HepG2 (cell line): ENCODE measurements at regions not wholly inside any gene's neighbourhood (a gene's known extent, or its start where the extent isn't known, plus 50 kb on each side); places are given as distances from the start of the nearest gene placed in this dataset.

Experiments
- ATAC-seq: fragments of 200-7000 bp; cut with Tn5 transposase; 3 replicates; pipeline ENCODE4 v1.9.1; 2020; ENCODE audit warnings: mild to moderate bottlenecking, moderate library complexity
- BruUV-seq: library from RNA; stranded (reverse); fragments of 400-500 nt; replicated peaks from 2 replicates; lab custom pipeline; 2021; lab: Mats Ljungman, UMichigan
- CTCF ChIA-PET: fragments of 300-600 bp; formaldehyde crosslinking; extraction: SDS; loops from one replicate; lab custom pipeline; 2021; ENCODE audit warnings: low total read pairs, inconsistent platforms, low intra/inter-chr PET ratio; lab: Yijun Ruan, JAX
- POLR2A ChIA-PET: fragments of 350-600 bp; sonication (Branson Sonifier 250); formaldehyde crosslinking; loops from one replicate; lab custom pipeline; 2020; ENCODE audit warnings: antibody characterized with exemption, inconsistent platforms; lab: Yijun Ruan, JAX
- DNase-seq: peaks from one replicate; pipeline ENCODE4 v3.0.0-alpha.2; 2015; ENCODE audit warnings: low spot score
- FAIRE-seq: peaks from 3 replicates; lab custom pipeline; 2011; peaks lifted over from hg19 to GRCh38; lab: Jason Lieb, UNC
- H2AFZ ChIP-seq: one replicate; pipeline ENCODE4 v1.6.1; 2011; ENCODE audit warnings: low read length, inconsistent platforms
- H3K27ac ChIP-seq: fragments of 300-600 bp; 3 replicates; pipeline ENCODE4 v1.8.0; 2011; ENCODE audit warnings: mixed run types, mild to moderate bottlenecking, mixed read lengths, low read length, inconsistent platforms; ENCODE audit not compliant: insufficient read depth; ENCODE audit errors: extremely low read length
- H3K27me3 ChIP-seq, 2 experiments: fragments of 200-600 bp in 1 of 2; 2 replicates in 1 of 2; 3 replicates in 1 of 2; pipeline versions ENCODE4 v1.6.0 to v1.8.0; 2011; ENCODE audit warnings: low read length in 2 of 2, mild to moderate bottlenecking in 2 of 2, moderate library complexity in 2 of 2, inconsistent platforms in 1 of 2; ENCODE audit not compliant: insufficient read depth in 2 of 2, control insufficient read depth in 1 of 2
- H3K36me3 ChIP-seq, 2 experiments: fragments of 200-600 bp in 1 of 2; replicated peaks in 1 of 2; 2 replicates in 1 of 2; 3 replicates in 1 of 2; pipeline versions ENCODE4 v1.5.1 to v1.8.0; 2011; ENCODE audit warnings: low read length in 2 of 2, inconsistent platforms in 1 of 2; ENCODE audit not compliant: insufficient read depth in 2 of 2, control insufficient read depth in 1 of 2
- H3K4me1 ChIP-seq: 2 replicates; pipeline ENCODE4 v1.5.1; 2012; ENCODE audit warnings: low read length, inconsistent platforms; ENCODE audit not compliant: insufficient read depth
- H3K4me2 ChIP-seq: 2 replicates; pipeline ENCODE4 v1.6.0; 2011; ENCODE audit warnings: low read depth, low read length, inconsistent platforms
- H3K4me3 ChIP-seq, 3 experiments: fragments of 200-600 bp in 1 of 3; sonication (generic), shearing (Covaris generic) in 1 of 3; replicated peaks in 1 of 3; 2 replicates each; pipeline ENCODE4 v1.5.1; 2011 to 2016; ENCODE audit warnings: low read length in 3 of 3, inconsistent platforms in 2 of 3, low read depth in 2 of 3, mild to moderate bottlenecking in 2 of 3, control low read depth in 1 of 3, mixed read lengths in 1 of 3; ENCODE audit not compliant: insufficient read depth in 1 of 3
- H3K79me2 ChIP-seq: one replicate; pipeline ENCODE4 v1.6.1; 2011; ENCODE audit warnings: low read length, inconsistent platforms; ENCODE audit not compliant: insufficient read depth
- H3K9ac ChIP-seq: 2 replicates; pipeline ENCODE4 v1.6.0; 2011; ENCODE audit warnings: mild to moderate bottlenecking, low read depth, low read length, inconsistent platforms; ENCODE audit not compliant: insufficient read depth
- H3K9me3 ChIP-seq: 2 replicates; pipeline ENCODE4 v1.5.1; 2012; ENCODE audit warnings: mild to moderate bottlenecking, low read length
- H4K20me1 ChIP-seq: 2 replicates; pipeline ENCODE4 v1.6.0; 2011; ENCODE audit warnings: inconsistent platforms, mild to moderate bottlenecking, low read length, moderate library complexity; ENCODE audit not compliant: insufficient read depth
- ATF3 ChIP-seq: sonication (generic); formaldehyde crosslinking; IDR thresholded peaks from 2 replicates; pipeline ENCODE4 v1.4.0; 2020; ENCODE audit warnings: missing genetic modification reagents
- CBFB ChIP-seq: sonication (generic); formaldehyde crosslinking; IDR thresholded peaks from 2 replicates; pipeline ENCODE4 v1.4.0; 2020; ENCODE audit warnings: missing genetic modification reagents
- MIER3 ChIP-seq: IDR thresholded peaks from 2 replicates; pipeline ENCODE4 v1.6.1; 2016; ENCODE audit warnings: missing compliant biosample characterization, borderline replicate concordance
- NFE2L2 ChIP-seq: fragments of 150-350 bp; IDR thresholded peaks from 2 replicates; pipeline ENCODE4 v1.6.1; 2014; ENCODE audit warnings: low read length
- PHF20 ChIP-seq: sonication (generic); formaldehyde crosslinking; IDR thresholded peaks from 2 replicates; pipeline ENCODE4 v1.5.0; 2020; ENCODE audit warnings: mild to moderate bottlenecking, missing genetic modification reagents
- RORA ChIP-seq: sonication (generic); formaldehyde crosslinking; IDR thresholded peaks from 2 replicates; pipeline ENCODE4 v1.5.0; 2020; ENCODE audit warnings: mild to moderate bottlenecking, missing genetic modification reagents, moderate library complexity
- SOX6 ChIP-seq, 2 experiments: fragments of 450-650 bp in 1 of 2; sonication (generic) in 1 of 2; formaldehyde crosslinking in 1 of 2; IDR thresholded peaks; 2 replicates each; pipeline versions ENCODE4 v1.4.0 to v1.6.1; 2017 to 2020; ENCODE audit warnings: antibody characterized with exemption in 1 of 2, mild to moderate bottlenecking in 1 of 2, missing genetic modification reagents in 1 of 2
- ZHX1 ChIP-seq: sonication (generic); formaldehyde crosslinking; IDR thresholded peaks from 2 replicates; pipeline ENCODE4 v1.8.1; 2022; ENCODE audit warnings: low read depth, mild to moderate bottlenecking, missing genetic modification reagents
- ZMAT5 ChIP-seq: sonication (generic); formaldehyde crosslinking; IDR thresholded peaks from 2 replicates; pipeline ENCODE4 v1.5.0; 2020; ENCODE audit warnings: mild to moderate bottlenecking, low read depth, missing genetic modification reagents, borderline replicate concordance
- ZNF180 ChIP-seq: sonication (generic); formaldehyde crosslinking; IDR thresholded peaks from 2 replicates; pipeline ENCODE4 v1.4.0; 2020; ENCODE audit warnings: low read depth, missing genetic modification reagents, borderline replicate concordance
- ZNF44 ChIP-seq: sonication (generic); formaldehyde crosslinking; IDR thresholded peaks from 2 replicates; pipeline ENCODE4 v1.5.1; 2020; ENCODE audit warnings: mild to moderate bottlenecking, missing genetic modification reagents
- ZNF549 ChIP-seq: sonication (generic); formaldehyde crosslinking; IDR thresholded peaks from 2 replicates; pipeline ENCODE4 v1.5.0; 2020; ENCODE audit warnings: missing genetic modification reagents
- ZNF557 ChIP-seq: sonication (generic); formaldehyde crosslinking; IDR thresholded peaks from 2 replicates; pipeline ENCODE4 v1.4.0; 2020; ENCODE audit warnings: missing genetic modification reagents
- ZZZ3 ChIP-seq: sonication (generic); formaldehyde crosslinking; IDR thresholded peaks from 2 replicates; pipeline ENCODE4 v1.4.0; 2020; ENCODE audit warnings: missing genetic modification reagents, mild to moderate bottlenecking, borderline replicate concordance
- WGBS: methylation state at CpG from one replicate; pipeline ENCODE4 v1.1.6; 2017; ENCODE audit warnings: low lambda C conversion rate; 5-methylcytosine and 5-hydroxymethylcytosine counted together
- in situ Hi-C: cut with HindIII; loops from 2 replicates; pipeline ENCODE4 v1.10.0; 2017; ENCODE audit warnings: low pct_unique_long_range_greater_than_20kb; ENCODE audit not compliant: extremely low pct_ligation_motif_present
- intact Hi-C: fragments of 100-400 bp; cut with micrococcal nuclease; formaldehyde crosslinking; loops from one replicate; pipeline ENCODE4 v1.10.0; 2022; ENCODE audit not compliant: unreplicated experiment

- Histone ChIP-seq H3K4me1 (no peaks in the 10 kb centered on the region), H3K9ac (no peak overlapping the region), H3K4me3 (no peak overlapping the region), H2AFZ (no peak overlapping the region), H3K9me3 (no peaks in the 10 kb centered on the region), H3K36me3 (no peaks in the 10 kb centered on the region), H3K79me2 (no peaks in the 10 kb centered on the region), H3K27me3 (peaks cover 0 to 3% of the 10 kb centered on the region in 2 experiments; a peak in 1 of 5 replicates), H3K4me2 (no peak overlapping the region; the same call in 1 of the 2 replicates), H3K27ac (no peak overlapping the region), H4K20me1 (no peaks in the 10 kb centered on the region)
- POLR2A ChIA-PET = no interaction called here
- FAIRE-seq (no peak), DNase-seq (no peak), ATAC-seq (no peak)
- intact Hi-C loops (no loop called here), in situ Hi-C loops (no loop called here)
- BruUV-seq = no TSS peak
- TF ChIP-seq ZNF557 (CRISPR knock-in tag) (no peak), ATF3 (CRISPR knock-in tag) (no peak)
- CTCF ChIA-PET = no interaction called here
- WGBS = 23% methylated on average over 9 of the region's 9 CpGs
Measured at GRCh38 chr12:69007101-69007854, 74.3 kb upstream of the CPM start.

GRCh38 chr12:69007855-69008351, 74.9 kb upstream of the CPM start:
- in situ Hi-C loops = no loop called here
- no peaks in the 10 kb centered on the region for H3K4me1 ChIP-seq
- no peak overlapping the region for H3K4me2 ChIP-seq
- H4K20me1 ChIP-seq = no peaks in the 10 kb centered on the region
- no peaks in the 10 kb centered on the region for H3K9me3 ChIP-seq
- H2AFZ ChIP-seq = no peak overlapping the region
- no peaks in the 10 kb centered on the region for H3K79me2 ChIP-seq
- H3K27me3 ChIP-seq = peaks cover 0 to 3% of the 10 kb centered on the region in 2 experiments; a peak in 1 of 5 replicates
- FAIRE-seq (no peak), DNase-seq (no peak), ATAC-seq (no peak)
- POLR2A ChIA-PET = no interaction called here
- no peak overlapping the region for H3K4me3 ChIP-seq
- H3K27ac ChIP-seq = no peak overlapping the region
- BruUV-seq = no TSS peak
- H3K9ac ChIP-seq = no peak overlapping the region
- intact Hi-C loops = no loop called here
- CTCF ChIA-PET = no interaction called here
- no peaks in the 10 kb centered on the region for H3K36me3 ChIP-seq
- 50% methylated on average over 5 of the region's 5 CpGs for WGBS
- TF ChIP-seq NFE2L2 (no peak), ZNF549 (no peak), ZNF44 (CRISPR knock-in tag) (no peak), ZHX1 (CRISPR knock-in tag) (no peak), MIER3 (CRISPR knock-in tag) (no peak), CBFB (CRISPR knock-in tag) (no peak), SOX6 (IDR thresholded peaks at IDR 0.05) (no peak), SOX6 (CRISPR knock-in tag; IDR thresholded peaks at IDR 0.05) (no peak), PHF20 (CRISPR knock-in tag) (no peak), RORA (CRISPR knock-in tag) (no peak), ZMAT5 (CRISPR knock-in tag) (no peak), ZNF180 (CRISPR knock-in tag) (no peak), ZZZ3 (no peak)
